ENCODE measurements at regions not wholly inside any gene's neighbourhood (a gene's known extent, or its start where the extent isn't known, plus 50 kb on each side); places are given as distances from the start of the nearest gene placed in this dataset.
"Not testable (repeated sequence)": the region's sequence is repeated elsewhere in the genome, so short reads cannot be mapped to it uniquely, and the experiment has no call there.

DNA sequence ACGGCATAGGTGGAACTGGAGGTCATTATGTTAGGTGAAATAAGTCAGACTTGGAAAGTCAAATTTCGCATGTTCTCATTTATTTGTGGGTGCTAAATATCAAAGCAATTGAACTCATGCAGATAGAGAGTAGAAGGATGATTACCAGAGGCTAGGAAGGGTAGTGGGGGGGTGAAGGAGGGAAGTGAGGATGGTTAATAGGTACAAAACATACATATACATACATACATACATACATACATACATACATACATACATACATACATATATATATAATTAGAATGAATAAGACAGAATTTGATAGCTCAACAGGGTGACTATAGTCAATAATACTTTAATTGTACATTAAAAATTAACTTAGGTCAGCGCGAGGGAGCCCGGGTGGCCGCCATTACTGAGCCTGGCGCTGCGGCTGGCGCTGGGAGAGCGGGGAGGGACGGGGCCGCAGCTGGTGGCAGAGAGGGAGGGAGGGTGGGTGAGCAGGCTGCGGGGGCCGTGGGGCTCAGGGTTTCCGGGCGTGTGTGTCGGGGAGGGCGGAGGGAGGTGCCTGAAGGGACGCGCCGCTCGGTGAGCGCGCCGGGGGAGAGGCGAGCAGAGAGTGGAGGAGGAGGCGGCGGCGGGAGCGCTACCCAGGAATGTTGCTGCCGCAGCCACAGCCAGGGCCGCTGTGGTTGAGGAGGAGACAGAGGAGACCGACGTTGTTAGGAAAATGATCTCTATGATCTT lies 85.8 kb upstream of the EGFR start:
- DNase-seq (peak; percentile 74 to 88 (median 87)), ATAC-seq (peak; percentile 99)
- Histone ChIP-seq H3K27me3 (ENCODE audit: control insufficient read depth, insufficient read depth) (no peaks in the 10 kb centered on the region), H3K4me1 (ENCODE audit: control insufficient read depth, insufficient read depth, low read length) (no peaks in the 10 kb centered on the region), H3K27ac (ENCODE audit: low read length) (no peak overlapping the region), H3K9me3 (ENCODE audit: control insufficient read depth, low read length) (no peaks in the 10 kb centered on the region), H3K4me3 (ENCODE audit: low read length) (peak overlapping the region; percentile 53)
- 8% methylated on average over 34 of the region's 34 CpGs for WGBS
- intact Hi-C loops (cut with DNase I), result no loop called here

DNA sequence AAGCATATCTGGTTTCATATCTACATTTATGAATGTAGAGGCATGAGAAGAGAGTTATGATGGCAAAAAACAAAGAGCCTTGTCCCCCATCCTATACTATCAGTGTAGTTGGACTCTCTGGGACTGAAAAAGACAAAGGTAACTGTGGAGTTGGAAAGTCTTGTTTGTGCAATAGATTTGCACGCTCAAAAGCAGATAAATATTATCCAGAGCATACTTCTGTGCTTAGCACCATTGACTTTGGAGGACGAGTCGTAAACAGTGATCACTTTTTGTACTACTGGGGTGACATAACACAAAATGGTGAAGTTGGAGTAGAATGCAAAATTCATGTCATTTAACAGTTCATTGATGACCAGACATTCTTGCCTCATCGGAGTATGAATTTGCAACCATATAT lies 85.2 kb upstream of the EGFR start:
- no peaks in the 10 kb centered on the region for H3K27me3 ChIP-seq (ENCODE audit: control insufficient read depth, insufficient read depth)
- no peaks in the 10 kb centered on the region for H3K9me3 ChIP-seq (ENCODE audit: control insufficient read depth, low read length)
- WGBS, result 37% methylated on average over 4 of the region's 4 CpGs
- no peak for DNase-seq
- ATAC-seq, result no peak
- H3K4me3 ChIP-seq (ENCODE audit: low read length), result peak overlapping the region; percentile 53
- intact Hi-C loops (cut with DNase I), result no loop called here
- no peak overlapping the region for H3K27ac ChIP-seq (ENCODE audit: low read length)
- H3K4me1 ChIP-seq (ENCODE audit: control insufficient read depth, insufficient read depth, low read length), result no peaks in the 10 kb centered on the region

DNA sequence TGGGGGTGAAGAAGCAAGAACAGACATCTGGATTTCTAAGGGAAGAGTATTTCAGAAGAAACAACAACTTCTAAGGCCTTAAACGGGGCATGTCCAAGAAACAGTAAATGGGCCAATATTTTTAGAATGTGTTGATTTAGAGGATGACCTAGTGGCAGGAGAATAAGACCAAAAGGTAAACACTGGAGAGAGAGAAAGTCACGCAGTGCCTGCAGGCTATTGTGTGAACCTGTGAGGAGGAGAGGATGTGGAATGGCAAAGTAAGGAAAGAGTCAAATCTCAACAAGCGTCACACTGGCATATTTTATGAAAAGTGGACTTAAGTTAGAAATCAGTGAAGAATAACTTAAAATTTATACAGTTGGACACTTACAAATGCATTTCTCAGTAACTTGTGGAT lies 78.1 kb upstream of the EGFR start:
- DNase-seq (no peak), ATAC-seq (no peak)
- no peaks in the 10 kb centered on the region for H3K27me3 ChIP-seq (ENCODE audit: control insufficient read depth, insufficient read depth)
- H3K27ac ChIP-seq (ENCODE audit: low read length), result no peak overlapping the region
- WGBS, result 89% methylated on average over 3 of the region's 3 CpGs
- intact Hi-C loops (cut with DNase I), result no loop called here
- no peaks in the 10 kb centered on the region for H3K4me1 ChIP-seq (ENCODE audit: control insufficient read depth, insufficient read depth, low read length)
- no peaks in the 10 kb centered on the region for H3K9me3 ChIP-seq (ENCODE audit: control insufficient read depth, low read length)
- no peak overlapping the region for H3K4me3 ChIP-seq (ENCODE audit: low read length)

DNA sequence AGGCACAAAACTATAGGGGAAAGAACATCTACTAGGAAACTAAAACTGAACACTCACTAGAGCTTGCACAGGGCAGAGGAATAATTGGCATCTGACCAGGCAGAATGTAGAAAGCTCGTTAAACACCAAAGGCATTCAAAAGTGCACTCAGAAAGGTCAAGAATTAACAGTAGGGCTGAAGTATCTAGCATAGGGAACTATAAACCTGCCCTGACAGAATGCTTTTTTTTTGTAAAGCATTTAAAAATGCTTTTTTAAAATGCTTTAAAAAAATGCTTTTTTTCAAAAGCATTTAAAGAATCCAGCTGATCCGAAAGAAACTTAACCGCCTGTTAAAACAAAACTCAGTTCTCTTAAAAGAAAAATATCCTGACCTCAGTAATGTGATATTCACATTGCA lies 74.6 kb upstream of the EGFR start:
- Histone ChIP-seq H3K4me1 (ENCODE audit: control insufficient read depth, insufficient read depth, low read length) (no peaks in the 10 kb centered on the region), H3K27me3 (ENCODE audit: control insufficient read depth, insufficient read depth) (no peaks in the 10 kb centered on the region), H3K4me3 (ENCODE audit: low read length) (no peak overlapping the region), H3K27ac (ENCODE audit: low read length) (no peak overlapping the region), H3K9me3 (ENCODE audit: control insufficient read depth, low read length) (no peaks in the 10 kb centered on the region)
- WGBS, result 56% methylated on average over 3 of the region's 3 CpGs
- no peak for ATAC-seq
- intact Hi-C loops (cut with DNase I), result no loop called here
- no peak for DNase-seq

DNA sequence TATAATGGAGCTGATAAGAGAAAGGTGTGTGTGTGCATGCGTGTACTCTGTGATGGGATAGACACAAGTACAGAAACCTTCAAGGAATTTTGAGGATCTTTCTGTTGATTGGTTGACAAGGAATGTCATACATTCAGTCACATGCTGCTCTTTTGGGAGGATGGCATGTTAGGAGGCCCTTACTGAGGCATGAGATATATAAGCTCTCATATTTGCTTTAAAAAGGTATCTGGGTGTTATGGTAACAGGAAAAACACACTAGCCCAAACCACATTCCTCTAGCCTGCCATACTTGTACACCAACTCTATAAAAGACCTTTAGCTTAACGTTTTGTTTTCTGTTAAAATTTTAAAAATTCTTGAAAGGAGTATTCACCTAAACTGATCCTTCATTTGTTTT lies 72.5 kb upstream of the EGFR start:
- 84% methylated on average over 2 of the region's 2 CpGs for WGBS
- Histone ChIP-seq H3K4me3 (ENCODE audit: low read length) (no peak overlapping the region), H3K4me1 (ENCODE audit: control insufficient read depth, insufficient read depth, low read length) (no peaks in the 10 kb centered on the region), H3K27me3 (ENCODE audit: control insufficient read depth, insufficient read depth) (no peaks in the 10 kb centered on the region), H3K27ac (ENCODE audit: low read length) (no peak overlapping the region), H3K9me3 (ENCODE audit: control insufficient read depth, low read length) (no peaks in the 10 kb centered on the region)
- ATAC-seq, result no peak
- no peak for DNase-seq
- intact Hi-C loops (cut with DNase I), result no loop called here

DNA sequence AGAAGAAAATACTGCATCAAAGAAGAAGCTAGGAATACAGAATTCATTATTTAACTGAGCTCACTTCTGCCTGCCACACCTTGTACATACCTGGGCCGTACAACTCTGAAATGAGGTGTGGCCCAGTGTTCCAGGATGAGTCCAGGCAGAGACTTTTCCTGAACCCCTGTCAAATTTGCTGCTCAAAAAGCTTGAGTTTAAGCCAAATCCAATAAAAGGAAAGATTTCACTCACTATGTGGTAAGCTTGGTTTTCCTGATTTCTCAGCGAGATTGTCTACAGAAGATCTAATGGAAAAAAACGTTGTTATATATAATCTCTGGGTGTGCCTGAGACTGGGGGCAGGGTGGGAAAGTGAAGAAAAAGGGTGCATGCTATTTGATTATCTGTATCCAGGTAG lies 72.1 kb upstream of the EGFR start:
- intact Hi-C loops (cut with DNase I), result no loop called here
- no peak overlapping the region for H3K27ac ChIP-seq (ENCODE audit: low read length)
- no peaks in the 10 kb centered on the region for H3K27me3 ChIP-seq (ENCODE audit: control insufficient read depth, insufficient read depth)
- WGBS, result 66% methylated on average over 3 of the region's 3 CpGs
- no peak for DNase-seq
- no peak overlapping the region for H3K4me3 ChIP-seq (ENCODE audit: low read length)
- H3K4me1 ChIP-seq (ENCODE audit: control insufficient read depth, insufficient read depth, low read length), result no peaks in the 10 kb centered on the region
- ATAC-seq, result no peak
- no peaks in the 10 kb centered on the region for H3K9me3 ChIP-seq (ENCODE audit: control insufficient read depth, low read length)

DNA sequence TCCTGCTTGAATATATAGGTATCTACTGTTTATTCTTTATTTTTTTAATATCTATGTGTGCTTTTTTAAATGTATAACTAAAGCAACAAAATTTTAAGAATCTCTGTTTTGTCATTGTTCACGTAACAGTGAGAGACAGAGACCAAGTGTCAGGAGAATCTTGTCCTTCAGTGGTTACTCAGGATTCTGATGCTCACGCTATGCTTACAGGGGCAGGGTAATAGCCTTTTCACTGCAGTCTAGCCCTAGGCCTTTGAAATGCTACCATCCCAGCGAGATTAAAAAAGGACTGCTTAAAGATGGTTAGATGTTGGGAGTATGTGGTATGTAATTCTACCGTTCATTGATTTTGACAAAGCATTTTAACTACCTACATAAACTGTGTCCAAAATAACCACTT lies 71.6 kb upstream of the EGFR start:
- ATAC-seq (no peak), DNase-seq (no peak)
- WGBS, result 89% methylated on average over 4 of the region's 4 CpGs
- Histone ChIP-seq H3K27me3 (ENCODE audit: control insufficient read depth, insufficient read depth) (no peaks in the 10 kb centered on the region), H3K4me3 (ENCODE audit: low read length) (no peak overlapping the region), H3K9me3 (ENCODE audit: control insufficient read depth, low read length) (no peaks in the 10 kb centered on the region), H3K4me1 (ENCODE audit: control insufficient read depth, insufficient read depth, low read length) (no peaks in the 10 kb centered on the region), H3K27ac (ENCODE audit: low read length) (no peak overlapping the region)
- intact Hi-C loops (cut with DNase I), result no loop called here

DNA sequence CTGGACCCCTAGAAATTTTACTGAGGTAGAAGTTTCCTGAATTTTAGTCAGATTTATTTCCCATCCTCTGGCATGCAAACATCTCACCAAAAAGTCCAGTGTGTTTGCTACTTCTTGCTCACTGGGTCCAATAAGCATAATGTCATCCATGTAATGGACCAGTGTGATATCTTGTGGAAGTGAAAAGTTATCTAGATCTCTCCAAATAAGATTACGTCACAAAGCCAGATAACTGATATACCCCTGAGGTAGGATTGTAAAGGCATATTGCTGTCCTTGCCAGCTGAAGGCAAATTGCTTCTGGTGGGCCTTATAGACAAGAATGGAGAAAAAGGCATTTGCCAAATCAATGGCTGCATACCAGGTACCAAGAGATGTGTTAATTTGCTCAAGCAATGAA lies 69.3 kb upstream of the EGFR start:
- DNase-seq; H3K27ac ChIP-seq (ENCODE audit: low read length); H3K9me3 ChIP-seq (ENCODE audit: control insufficient read depth, low read length); intact Hi-C loops (cut with DNase I); ATAC-seq; H3K4me3 ChIP-seq (ENCODE audit: low read length); H3K4me1 ChIP-seq (ENCODE audit: control insufficient read depth, insufficient read depth, low read length); H3K27me3 ChIP-seq (ENCODE audit: control insufficient read depth, insufficient read depth): not testable (repeated sequence)
- WGBS, result 89% methylated on average over 1 of the region's 1 CpG

DNA sequence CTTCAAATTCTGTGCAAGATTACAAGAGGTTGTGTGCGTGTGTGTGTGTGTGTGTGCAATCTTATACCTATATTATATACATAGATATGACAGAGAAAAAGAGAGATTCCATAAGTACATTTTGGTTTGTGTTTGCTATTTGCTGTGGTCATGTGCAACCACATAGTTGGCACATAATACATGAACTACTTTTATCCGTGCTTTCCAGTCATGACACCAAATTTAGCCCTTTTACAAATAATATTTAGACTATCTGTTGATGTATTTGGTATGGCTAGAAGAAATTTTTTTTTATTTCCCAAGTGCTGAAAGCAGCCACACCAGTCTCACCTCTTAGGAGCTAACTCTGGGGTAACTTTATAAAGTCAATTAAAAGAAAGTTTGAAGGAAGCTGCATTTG lies 63.5 kb upstream of the EGFR start:
- no peak overlapping the region for H3K4me3 ChIP-seq (ENCODE audit: low read length)
- ATAC-seq (no peak), DNase-seq (no peak)
- H3K9me3 ChIP-seq (ENCODE audit: control insufficient read depth, low read length), result no peaks in the 10 kb centered on the region
- H3K27me3 ChIP-seq (ENCODE audit: control insufficient read depth, insufficient read depth), result no peaks in the 10 kb centered on the region
- intact Hi-C loops (cut with DNase I), result no loop called here
- H3K4me1 ChIP-seq (ENCODE audit: control insufficient read depth, insufficient read depth, low read length), result no peaks in the 10 kb centered on the region
- H3K27ac ChIP-seq (ENCODE audit: low read length), result no peak overlapping the region
- WGBS, result 75% methylated on average over 2 of the region's 2 CpGs

DNA sequence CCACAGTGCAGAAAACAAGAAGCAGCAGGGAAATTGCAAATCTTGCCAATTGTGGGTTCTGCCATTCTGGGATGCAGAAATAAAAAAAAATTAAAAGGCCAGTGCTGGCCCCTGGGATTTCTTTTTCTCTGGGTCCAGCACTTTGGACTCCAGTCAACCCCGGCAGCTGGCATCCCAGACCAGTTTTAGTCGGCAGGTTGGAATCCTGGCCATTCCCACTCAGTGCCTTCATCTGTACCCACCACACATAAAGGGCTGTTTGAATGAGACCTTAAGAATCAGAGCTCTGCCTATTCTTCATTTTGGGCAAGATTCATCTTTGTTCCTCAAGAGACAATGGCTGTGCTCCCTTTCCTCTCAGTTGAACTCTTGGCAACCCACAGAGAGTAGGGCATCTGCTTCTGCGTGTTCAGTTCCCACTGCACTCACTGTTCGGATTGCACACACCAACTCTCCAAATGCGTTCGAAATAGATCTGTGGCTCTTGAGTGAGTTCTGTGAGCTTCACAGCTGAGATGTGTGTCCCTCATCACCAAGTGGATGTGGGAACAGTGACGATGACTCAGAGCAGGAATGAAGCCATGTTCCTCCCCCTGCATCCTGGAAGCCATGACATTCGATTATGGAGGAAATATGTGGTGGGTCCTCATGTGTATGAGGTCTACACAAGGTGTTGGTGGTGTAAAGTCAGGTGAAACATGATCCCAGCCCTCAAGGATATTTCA lies 63.0 kb upstream of the EGFR start:
- no peak overlapping the region for H3K4me3 ChIP-seq (ENCODE audit: low read length)
- no peak overlapping the region for H3K27ac ChIP-seq (ENCODE audit: low read length)
- DNase-seq (no peak), ATAC-seq (no peak)
- H3K27me3 ChIP-seq (ENCODE audit: control insufficient read depth, insufficient read depth), result no peaks in the 10 kb centered on the region
- no peaks in the 10 kb centered on the region for H3K4me1 ChIP-seq (ENCODE audit: control insufficient read depth, insufficient read depth, low read length)
- WGBS, result 76% methylated on average over 8 of the region's 8 CpGs
- H3K9me3 ChIP-seq (ENCODE audit: control insufficient read depth, low read length), result no peaks in the 10 kb centered on the region
- intact Hi-C loops (cut with DNase I), result no loop called here

DNA sequence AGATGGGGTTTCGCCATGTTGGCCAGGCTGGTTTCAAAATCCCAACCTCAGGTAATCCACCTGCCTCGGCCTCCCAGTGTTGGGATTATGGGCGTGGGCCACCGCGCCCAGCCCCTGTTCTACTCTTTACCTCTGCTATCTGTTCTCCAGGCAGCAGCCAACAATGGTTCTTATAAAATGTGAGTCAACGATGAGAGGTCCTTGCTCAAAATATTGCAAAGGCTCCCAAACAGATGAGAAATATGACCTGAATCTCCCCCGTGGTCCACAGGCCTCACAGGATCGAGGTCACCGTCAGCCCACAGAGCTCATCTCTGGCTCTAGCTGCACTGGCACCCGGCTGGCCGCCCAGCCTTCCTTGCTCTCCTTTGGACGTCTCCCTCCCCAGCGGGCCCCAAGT lies 62.0 kb upstream of the EGFR start:
- H3K4me3 ChIP-seq (ENCODE audit: low read length), result no peak overlapping the region
- H3K27me3 ChIP-seq (ENCODE audit: control insufficient read depth, insufficient read depth), result no peaks in the 10 kb centered on the region
- no peak overlapping the region for H3K27ac ChIP-seq (ENCODE audit: low read length)
- intact Hi-C loops (cut with DNase I), result no loop called here
- H3K4me1 ChIP-seq (ENCODE audit: control insufficient read depth, insufficient read depth, low read length), result no peaks in the 10 kb centered on the region
- DNase-seq (no peak), ATAC-seq (no peak)
- no peaks in the 10 kb centered on the region for H3K9me3 ChIP-seq (ENCODE audit: control insufficient read depth, low read length)
- WGBS, result 85% methylated on average over 13 of the region's 13 CpGs
